Mammary epithelial cell (primary cell): ENCODE measurements at regions not wholly inside any gene's neighbourhood (a gene's known extent, or its start where the extent isn't known, plus 50 kb on each side); places are given as distances from the start of the nearest gene placed in this dataset.

Source experiments
- CTCF ChIP-seq, 2 donors: IDR thresholded peaks in 1 of 2; conservative IDR thresholded peaks in 1 of 2; 2 replicates each; pipeline ENCODE4 v1.5.1; 2011 to 2012; ENCODE audit warnings: inconsistent platforms in 2 of 2, low read length in 2 of 2, mild to moderate bottlenecking in 2 of 2, control low read depth in 1 of 2, low read depth in 1 of 2; ENCODE audit not compliant: insufficient read depth in 1 of 2; ENCODE audit errors: extremely low read depth in 1 of 2
- EZH2 ChIP-seq: IDR thresholded peaks from 2 replicates; pipeline ENCODE4 v1.6.1; 2012; ENCODE audit warnings: low read length, inconsistent platforms, borderline replicate concordance

DNA sequence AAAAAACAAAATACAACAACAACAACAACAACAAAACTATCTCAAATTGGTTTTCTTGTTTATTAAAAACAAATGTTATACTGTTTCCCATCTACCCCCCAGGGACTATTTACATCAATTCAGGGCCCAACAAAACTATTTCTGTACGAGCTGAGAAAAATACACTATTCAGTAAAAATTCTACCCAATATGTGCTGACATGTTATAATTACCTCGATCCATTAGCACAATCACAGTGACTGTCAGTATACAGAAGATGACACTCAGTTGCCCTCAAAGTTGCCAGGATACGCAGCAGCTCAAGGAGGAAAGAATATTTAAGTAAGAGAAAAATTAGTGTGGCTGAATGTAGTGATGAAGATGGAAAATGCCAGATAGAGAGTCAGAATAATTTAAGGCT, 150.1 kb downstream of the COX18 start:
- no peak for TF ChIP-seq CTCF (conservative IDR thresholded peaks at IDR 0.05 in 1 of 2, IDR thresholded peaks at IDR 0.05 in 1 of 2; ENCODE audit: extremely low read depth in 1 of 2, insufficient read depth in 1 of 2, low read depth in 1 of 2, low read length in 2 of 2)
- TF ChIP-seq EZH2, result no peak
